Lung (tissue), 11 donors: ENCODE measurements at regions not wholly inside any gene's neighbourhood (a gene's known extent, or its start where the extent isn't known, plus 50 kb on each side); places are given as distances from the start of the nearest gene placed in this dataset.
A peak's percentile ranks its signal among the peaks of the same experiment; 100 is the strongest.

ENCODE experiments used
- ATAC-seq: fragments of 200-7000 bp; cut with Tn5 transposase; one replicate; pipeline ENCODE4 v1.9.1; 2020; ENCODE audit warnings: moderate number of reproducible peaks; ENCODE audit not compliant: insufficient read depth, low FRiP score
- DNase-seq, 3 donors: peaks; one replicate each; pipeline ENCODE4 v3.0.0-alpha.2; 2013 to 2017
- H3K27ac ChIP-seq, 2 donors: one replicate each; pipeline ENCODE4 v1.5.1; 2013; ENCODE audit warnings: mild to moderate bottlenecking in 2 of 2, moderate library complexity in 2 of 2, control low read depth in 1 of 2, inconsistent platforms in 1 of 2, low read depth in 1 of 2, low read length in 1 of 2
- H3K27me3 ChIP-seq, 3 donors: one replicate each; pipeline ENCODE4 v1.5.1; 2013; ENCODE audit warnings: low read length in 2 of 3; ENCODE audit not compliant: control insufficient read depth in 3 of 3, insufficient read depth in 3 of 3
- H3K36me3 ChIP-seq, 4 donors: one replicate each; pipeline ENCODE4 v1.5.1; 2013; ENCODE audit warnings: low read length in 4 of 4, mild to moderate bottlenecking in 1 of 4, moderate library complexity in 1 of 4; ENCODE audit not compliant: control insufficient read depth in 4 of 4, insufficient read depth in 4 of 4
- H3K4me1 ChIP-seq, 5 donors: one replicate each; pipeline ENCODE4 v1.5.1; 2013; ENCODE audit warnings: low read length in 5 of 5, mild to moderate bottlenecking in 2 of 5, moderate library complexity in 1 of 5; ENCODE audit not compliant: control insufficient read depth in 5 of 5, insufficient read depth in 5 of 5
- H3K4me3 ChIP-seq: one replicate; pipeline ENCODE4 v1.5.1; 2013; ENCODE audit warnings: mild to moderate bottlenecking, control low read depth, moderate library complexity
- H3K9ac ChIP-seq, 2 donors: one replicate each; pipeline ENCODE4 v1.5.1; 2013; ENCODE audit warnings: low read length in 2 of 2, control low read depth in 1 of 2; ENCODE audit not compliant: insufficient read depth in 1 of 2
- H3K9me3 ChIP-seq, 4 donors: one replicate each; pipeline ENCODE4 v1.5.1; 2013; ENCODE audit warnings: low read length in 3 of 4, mild to moderate bottlenecking in 1 of 4, moderate library complexity in 1 of 4; ENCODE audit not compliant: control insufficient read depth in 4 of 4, insufficient read depth in 3 of 4
- CTCF ChIP-seq: IDR thresholded peaks from 2 replicates; pipeline ENCODE4 v1.5.1; 2012; ENCODE audit warnings: mild to moderate bottlenecking; ENCODE audit errors: control extremely low read depth, extremely low read depth
- WGBS, 2 donors: extraction: QIAGEN DNeasy Blood & Tissue Kit; methylation state at CpG; one replicate each; pipeline ENCODE4 v1.1.7; 2013; 5-methylcytosine and 5-hydroxymethylcytosine counted together
- donor health status: control.
- donor health status: control.
- donor health status: Bipolar disorder and iron deficiency.
- donor health status: healthy.
- donor health status: DM: yes; HTN: yes; CAD: no.

GRCh38 chr9:96089452-96090085 is 212.4 kb downstream of the HSD17B3 start:
- ATAC-seq = no peak

GRCh38 chr9:96088510-96088909 is 213.0 kb downstream of the ERCC6L2 start:
- 92 to 94% methylated on average over 4 of the region's 4 CpGs for WGBS, 2 donors

More at GRCh38 chr9:96089452-96090085, 212.4 kb downstream of the HSD17B3 start:
- no peak overlapping the region for H3K9ac ChIP-seq
- H3K4me3 ChIP-seq = no peak overlapping the region
- TF ChIP-seq CTCF = no peak
- no peaks in the 10 kb centered on the region for H3K4me1 ChIP-seq
- peaks cover 0 to 2% (median 0%) of the 10 kb centered on the region in 4 donors for H3K9me3 ChIP-seq
- no peak overlapping the region for H3K27ac ChIP-seq
- DNase-seq = peak in 2 of 3 donors; percentile 46 to 65
- H3K27me3 ChIP-seq = peaks cover 0 to 5% (median 0%) of the 10 kb centered on the region in 3 donors
- WGBS, 2 donors = 84 to 89% methylated on average over 5 of the region's 5 CpGs
- H3K36me3 ChIP-seq = no peaks in the 10 kb centered on the region

GRCh38 chr9:96087669-96088299 is 212.3 kb downstream of the ERCC6L2 start:
- peaks cover 0 to 5% (median 0%) of the 10 kb centered on the region in 3 donors for H3K27me3 ChIP-seq
- no peaks in the 10 kb centered on the region for H3K36me3 ChIP-seq
- DNase-seq (no peak), ATAC-seq (no peak)
- no peak overlapping the region for H3K4me3 ChIP-seq
- 52 to 59% methylated on average over 10 of the region's 10 CpGs for WGBS, 2 donors
- H3K27ac ChIP-seq = no peak overlapping the region
- no peak for TF ChIP-seq CTCF
- H3K9me3 ChIP-seq = peaks cover 0 to 2% (median 0%) of the 10 kb centered on the region in 4 donors
- H3K4me1 ChIP-seq = peaks cover 0 to 15% (median 0%) of the 10 kb centered on the region in 5 donors
- no peak overlapping the region for H3K9ac ChIP-seq

More at GRCh38 chr9:96088510-96088909, 213.0 kb downstream of the ERCC6L2 start:
- DNase-seq (peak in 1 of 3 donors; percentile 43), ATAC-seq (no peak)
- Histone ChIP-seq H3K9me3 (peaks cover 0 to 2% (median 0%) of the 10 kb centered on the region in 4 donors), H3K36me3 (no peaks in the 10 kb centered on the region), H3K4me1 (peaks cover 0 to 10% (median 0%) of the 10 kb centered on the region in 5 donors), H3K27ac (no peak overlapping the region), H3K27me3 (peaks cover 0 to 5% (median 0%) of the 10 kb centered on the region in 3 donors), H3K4me3 (no peak overlapping the region), H3K9ac (no peak overlapping the region)
- TF ChIP-seq CTCF = no peak
